Stimulated activated CD8-positive, alpha-beta memory T cell treated with anti-CD3 and anti-CD28 coated beads, Interleukin-15, amount 100 ng/mL, for 4 hours (primary cell): ENCODE measurements at regions not wholly inside any gene's neighbourhood (a gene's known extent, or its start where the extent isn't known, plus 50 kb on each side); places are given as distances from the start of the nearest gene placed in this dataset.
"Not testable (repeated sequence)": the region's sequence is repeated elsewhere in the genome, so short reads cannot be mapped to it uniquely, and the experiment has no call there.

Source experiments
- DNase-seq, 2 donors: peaks; one replicate each; pipeline ENCODE4 v3.0.0-alpha.2; 2020; ENCODE audit warnings: low read depth in 2 of 2

GRCh38 chr6:140001821-140002341, 627.4 kb upstream of the CITED2 start:
- no peak for DNase-seq

GRCh38 chr6:140001005-140001404, 626.6 kb upstream of the CITED2 start:
- no peak for DNase-seq

- not testable (repeated sequence) for DNase-seq
Observed at GRCh38 chr6:139999661-140000060, 625.2 kb upstream of the CITED2 start.

- not testable (repeated sequence) for DNase-seq
Observed at GRCh38 chr6:139998478-139998877, 624.0 kb upstream of the CITED2 start.

- DNase-seq: no peak
Observed at GRCh38 chr6:139996253-139996834, 621.9 kb upstream of the CITED2 start.

GRCh38 chr6:139994998-139995397, 620.5 kb upstream of the CITED2 start:
- no peak for DNase-seq

GRCh38 chr6:139990856-139991465, 616.5 kb upstream of the CITED2 start:
- DNase-seq: no peak

GRCh38 chr6:139990026-139990686, 615.7 kb upstream of the CITED2 start:
- no peak for DNase-seq

GRCh38 chr6:139988685-139989084, 614.2 kb upstream of the CITED2 start:
- DNase-seq: no peak

- no peak for DNase-seq
Observed at GRCh38 chr6:139987091-139987490, 612.6 kb upstream of the CITED2 start.

- no peak for DNase-seq
Observed at GRCh38 chr6:139985236-139985815, 610.9 kb upstream of the CITED2 start.

GRCh38 chr6:139984317-139984716, 609.9 kb upstream of the CITED2 start:
- DNase-seq: no peak

- DNase-seq: no peak
Observed at GRCh38 chr6:139983555-139984276, 609.3 kb upstream of the CITED2 start.

- no peak for DNase-seq
Observed at GRCh38 chr6:139982652-139983295, 608.3 kb upstream of the CITED2 start.

GRCh38 chr6:139982195-139982594, 607.7 kb upstream of the CITED2 start:
- DNase-seq: no peak

GRCh38 chr6:139981768-139982181, 607.3 kb upstream of the CITED2 start:
- no peak for DNase-seq

GRCh38 chr6:139981066-139981624, 606.7 kb upstream of the CITED2 start:
- no peak for DNase-seq

- not testable (repeated sequence) for DNase-seq
Observed at GRCh38 chr6:139980631-139981030, 606.2 kb upstream of the CITED2 start.

GRCh38 chr6:139979021-139979725, 604.7 kb upstream of the CITED2 start:
- DNase-seq: no peak

GRCh38 chr6:139977887-139978332, 603.5 kb upstream of the CITED2 start:
- DNase-seq: no peak
